Nephron progenitor cell (in vitro differentiated cells): ENCODE measurements at regions not wholly inside any gene's neighbourhood (a gene's known extent, or its start where the extent isn't known, plus 50 kb on each side); places are given as distances from the start of the nearest gene placed in this dataset.
"Not testable (repeated sequence)": the region's sequence is repeated elsewhere in the genome, so short reads cannot be mapped to it uniquely, and the experiment has no call there.

Source experiments
- DNase-seq: peaks from one replicate; pipeline ENCODE4 v3.0.0; 2021
- H3K27ac Mint-ChIP-seq: 2 replicates; pipeline ENCODE4 v1.8.0; 2021; ENCODE audit warnings: mild to moderate bottlenecking, moderate library complexity, mixed read lengths
- H3K27me3 Mint-ChIP-seq: 2 replicates; pipeline ENCODE4 v1.8.0; 2021; ENCODE audit warnings: mild to moderate bottlenecking, low read depth, mixed read lengths; ENCODE audit not compliant: poor library complexity
- H3K36me3 Mint-ChIP-seq: 2 replicates; pipeline ENCODE4 v1.8.0; 2021; ENCODE audit warnings: low read depth, mixed read lengths
- H3K4me1 Mint-ChIP-seq: 2 replicates; pipeline ENCODE4 v1.8.0; 2021; ENCODE audit warnings: mixed read lengths
- H3K4me3 Mint-ChIP-seq: 2 replicates; pipeline ENCODE4 v1.8.0; 2021; ENCODE audit warnings: mild to moderate bottlenecking, moderate library complexity, mixed read lengths
- H3K9me3 Mint-ChIP-seq: 2 replicates; pipeline ENCODE4 v1.8.0; 2021; ENCODE audit warnings: mild to moderate bottlenecking, moderate library complexity, mixed read lengths
- CTCF ChIP-seq: fragments of 200-600 bp; sonication (generic); IDR thresholded peaks from 2 replicates; pipeline ENCODE4 v1.5.0; 2021; ENCODE audit warnings: antibody characterized with exemption

GRCh38 chr14:54257424-54257823, 139.4 kb upstream of the CDKN3 start:
- no peak for TF ChIP-seq CTCF
- Mint-ChIP-seq H3K9me3 (peaks cover 6% of the 10 kb centered on the region), H3K4me1 (peaks cover 51% of the 10 kb centered on the region), H3K27ac (no peak overlapping the region), H3K36me3 (peaks cover 6% of the 10 kb centered on the region), H3K27me3 (peaks cover 4% of the 10 kb centered on the region), H3K4me3 (no peak overlapping the region)
- DNase-seq: no peak

DNA sequence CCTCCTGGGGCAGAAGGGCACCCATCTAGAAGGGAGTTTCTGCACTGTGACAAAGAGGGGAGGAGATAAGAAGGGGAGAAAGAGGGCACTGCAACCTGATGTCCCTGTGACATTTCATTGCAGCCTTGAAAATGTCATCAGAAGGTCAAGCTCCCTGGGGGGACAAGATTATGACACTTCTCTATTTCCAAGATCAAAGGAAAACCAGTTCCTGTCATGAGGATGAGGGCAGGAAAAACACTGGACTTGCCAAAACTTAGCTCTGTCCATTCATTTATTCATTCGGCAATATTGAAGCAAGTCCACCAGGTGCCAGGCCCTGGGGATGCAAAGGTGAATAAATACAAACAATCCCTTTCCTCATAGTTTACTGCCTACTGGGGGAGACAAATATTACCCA, 138.4 kb upstream of the CDKN3 start:
- H3K4me1 Mint-ChIP-seq: peaks cover 50% of the 10 kb centered on the region
- H3K27me3 Mint-ChIP-seq: peaks cover 4% of the 10 kb centered on the region
- no peak for TF ChIP-seq CTCF
- H3K9me3 Mint-ChIP-seq: peaks cover 6% of the 10 kb centered on the region
- no peak for DNase-seq
- peak overlapping the region; percentile 54 for H3K27ac Mint-ChIP-seq
- H3K36me3 Mint-ChIP-seq: peaks cover 6% of the 10 kb centered on the region
- no peak overlapping the region for H3K4me3 Mint-ChIP-seq

DNA sequence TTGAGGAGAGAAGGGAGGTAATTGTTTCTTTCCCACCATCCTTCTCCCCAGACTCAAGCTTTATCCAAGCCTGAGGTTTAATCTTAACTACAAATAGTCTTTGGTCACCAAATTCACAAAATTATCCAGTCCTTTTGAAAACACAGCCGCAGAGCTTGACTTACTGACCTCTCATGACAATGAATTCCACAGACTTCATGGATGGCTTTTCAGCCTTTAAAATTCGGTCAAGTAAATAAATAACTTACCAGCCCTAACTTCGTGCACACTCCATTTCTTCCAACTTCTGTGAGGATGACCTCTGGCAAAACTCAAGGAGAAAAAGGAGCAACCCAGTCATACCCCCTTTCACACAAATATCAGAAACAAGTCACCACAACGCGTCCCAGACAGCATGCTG, 137.0 kb upstream of the CDKN3 start:
- Mint-ChIP-seq H3K27ac (peak overlapping the region; percentile 72), H3K9me3 (peaks cover 4% of the 10 kb centered on the region), H3K36me3 (peaks cover 3% of the 10 kb centered on the region), H3K27me3 (peaks cover 4% of the 10 kb centered on the region), H3K4me1 (peaks cover 61% of the 10 kb centered on the region), H3K4me3 (no peak overlapping the region)
- no peak for TF ChIP-seq CTCF
- no peak for DNase-seq

- Mint-ChIP-seq H3K4me3 (no peak overlapping the region), H3K9me3 (no peaks in the 10 kb centered on the region), H3K36me3 (no peaks in the 10 kb centered on the region), H3K4me1 (peaks cover 75% of the 10 kb centered on the region), H3K27ac (no peak overlapping the region), H3K27me3 (no peaks in the 10 kb centered on the region)
- DNase-seq: no peak
- TF ChIP-seq CTCF: no peak
These were observed 135.5 kb upstream of the CDKN3 start for GRCh38 chr14:54261283-54261682.

- H3K4me1 Mint-ChIP-seq: peaks cover 45% of the 10 kb centered on the region
- peak overlapping the region; percentile 95 for H3K27ac Mint-ChIP-seq
- not testable (repeated sequence) for H3K27me3 Mint-ChIP-seq, H3K4me3 Mint-ChIP-seq, H3K36me3 Mint-ChIP-seq, DNase-seq, H3K9me3 Mint-ChIP-seq
These were observed 130.2 kb upstream of the CDKN3 start for GRCh38 chr14:54266616-54267015.

- DNase-seq: no peak
- no peak for TF ChIP-seq CTCF
- no peak overlapping the region for H3K4me3 Mint-ChIP-seq
- peaks cover 40% of the 10 kb centered on the region for H3K4me1 Mint-ChIP-seq
- H3K9me3 Mint-ChIP-seq: no peaks in the 10 kb centered on the region
- H3K27me3 Mint-ChIP-seq: peaks cover 4% of the 10 kb centered on the region
- H3K36me3 Mint-ChIP-seq: no peaks in the 10 kb centered on the region
- no peak overlapping the region for H3K27ac Mint-ChIP-seq
These were observed 129.6 kb upstream of the CDKN3 start for GRCh38 chr14:54267172-54267571.
